ENCODE measurements at regions not wholly inside any gene's neighbourhood (a gene's known extent, or its start where the extent isn't known, plus 50 kb on each side); places are given as distances from the start of the nearest gene placed in this dataset.

DNA sequence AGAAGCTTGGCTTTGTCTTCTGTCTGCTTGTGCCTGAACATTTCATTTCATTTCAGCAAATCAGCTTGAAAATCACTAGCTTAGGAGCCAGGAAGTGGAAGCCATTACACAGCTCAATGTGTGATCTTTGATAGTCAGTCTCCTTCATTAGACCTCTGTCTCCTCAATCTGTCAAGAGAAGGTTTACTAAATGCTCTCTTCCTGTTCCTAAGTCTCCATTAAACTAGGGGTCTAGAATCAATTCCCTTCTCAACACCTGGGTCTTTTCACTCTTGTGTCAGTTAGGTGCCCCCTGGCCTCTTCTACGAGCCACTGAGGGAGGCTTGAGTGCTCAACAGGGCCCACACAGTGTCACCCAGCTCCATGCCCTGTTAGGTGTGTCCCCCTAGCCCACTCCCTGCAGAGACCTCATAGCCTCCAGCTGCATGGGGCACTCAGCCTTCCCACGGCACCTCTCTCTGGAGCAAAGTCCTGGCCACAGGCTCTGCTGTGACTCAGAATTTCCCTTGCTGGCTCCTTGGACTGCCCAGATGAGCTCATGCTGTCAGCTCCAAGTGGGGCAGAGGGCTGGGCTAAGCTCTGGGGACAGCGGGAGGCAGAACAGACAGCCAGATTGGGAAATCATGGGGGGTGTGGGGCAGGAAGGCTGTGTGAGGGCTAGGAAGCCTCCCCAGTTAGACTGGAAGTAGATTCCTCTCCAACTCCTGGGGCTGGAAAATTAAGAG lies 115.7 kb upstream of the IPO9 start:
- TF ChIP-seq, protein P1, sequence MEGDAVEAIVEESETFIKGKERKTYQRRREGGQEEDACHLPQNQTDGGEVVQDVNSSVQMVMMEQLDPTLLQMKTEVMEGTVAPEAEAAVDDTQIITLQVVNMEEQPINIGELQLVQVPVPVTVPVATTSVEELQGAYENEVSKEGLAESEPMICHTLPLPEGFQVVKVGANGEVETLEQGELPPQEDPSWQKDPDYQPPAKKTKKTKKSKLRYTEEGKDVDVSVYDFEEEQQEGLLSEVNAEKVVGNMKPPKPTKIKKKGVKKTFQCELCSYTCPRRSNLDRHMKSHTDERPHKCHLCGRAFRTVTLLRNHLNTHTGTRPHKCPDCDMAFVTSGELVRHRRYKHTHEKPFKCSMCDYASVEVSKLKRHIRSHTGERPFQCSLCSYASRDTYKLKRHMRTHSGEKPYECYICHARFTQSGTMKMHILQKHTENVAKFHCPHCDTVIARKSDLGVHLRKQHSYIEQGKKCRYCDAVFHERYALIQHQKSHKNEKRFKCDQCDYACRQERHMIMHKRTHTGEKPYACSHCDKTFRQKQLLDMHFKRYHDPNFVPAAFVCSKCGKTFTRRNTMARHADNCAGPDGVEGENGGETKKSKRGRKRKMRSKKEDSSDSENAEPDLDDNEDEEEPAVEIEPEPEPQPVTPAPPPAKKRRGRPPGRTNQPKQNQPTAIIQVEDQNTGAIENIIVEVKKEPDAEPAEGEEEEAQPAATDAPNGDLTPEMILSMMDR (conservative IDR thresholded peaks at IDR 0.05; ENCODE audit: low read length), result no peak
- no peak for TF ChIP-seq EZH2phosphoT487 (IDR thresholded peaks at IDR 0.05; ENCODE audit: borderline replicate concordance, low read depth, low read length)

Data from OCI-LY7 (cell line).